ENCODE measurements at regions not wholly inside any gene's neighbourhood (a gene's known extent, or its start where the extent isn't known, plus 50 kb on each side); places are given as distances from the start of the nearest gene placed in this dataset.

GRCh38 chr10:10630782-10631181 is 386.9 kb upstream of the CELF2 start:
- no peak for DNase-seq (ENCODE audit: low spot score)

DNA sequence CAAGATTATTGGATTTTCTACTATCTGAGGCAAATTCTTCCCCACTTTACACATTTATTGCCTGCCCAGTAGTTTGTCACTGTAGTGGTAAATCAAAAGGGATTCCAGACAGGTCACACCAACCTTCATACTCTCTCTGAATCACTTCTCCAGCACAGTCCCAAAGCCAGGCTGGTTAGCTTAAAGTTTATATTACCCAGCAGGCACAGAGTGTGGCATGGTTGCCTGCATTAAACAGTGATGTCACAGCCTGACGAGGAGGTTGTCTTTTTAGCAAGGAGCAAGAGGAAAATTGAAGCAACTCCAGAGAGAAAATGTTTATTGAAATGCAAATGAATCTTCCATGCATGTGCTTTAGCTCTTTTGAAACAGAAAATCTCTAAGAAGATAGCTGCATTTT is 375.5 kb upstream of the CELF2 start:
- no peak for DNase-seq (ENCODE audit: low spot score)

DNA sequence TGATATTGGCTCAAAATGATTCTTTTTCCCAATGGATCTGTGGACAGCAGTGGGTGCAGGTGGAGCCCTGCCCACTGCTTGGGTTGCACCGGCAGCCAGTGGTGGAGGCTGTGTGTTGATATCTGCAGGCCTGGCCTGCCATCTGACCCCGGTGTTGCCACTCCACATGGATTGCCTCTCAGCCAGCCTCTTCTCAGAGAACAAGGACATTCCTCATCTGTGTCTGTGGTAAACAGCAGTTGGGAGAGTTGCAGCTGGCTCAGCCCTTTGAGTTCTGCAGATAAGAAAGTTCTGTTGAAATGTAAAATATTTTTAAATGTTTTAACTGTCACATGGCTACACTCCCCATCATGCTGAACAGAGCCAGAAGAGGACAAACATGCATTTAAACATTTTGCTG is 374.9 kb upstream of the CELF2 start:
- no peak for DNase-seq (ENCODE audit: low spot score)

- no peak for DNase-seq (ENCODE audit: low spot score)
Observed at GRCh38 chr10:10644008-10644646, 373.5 kb upstream of the CELF2 start.

DNA sequence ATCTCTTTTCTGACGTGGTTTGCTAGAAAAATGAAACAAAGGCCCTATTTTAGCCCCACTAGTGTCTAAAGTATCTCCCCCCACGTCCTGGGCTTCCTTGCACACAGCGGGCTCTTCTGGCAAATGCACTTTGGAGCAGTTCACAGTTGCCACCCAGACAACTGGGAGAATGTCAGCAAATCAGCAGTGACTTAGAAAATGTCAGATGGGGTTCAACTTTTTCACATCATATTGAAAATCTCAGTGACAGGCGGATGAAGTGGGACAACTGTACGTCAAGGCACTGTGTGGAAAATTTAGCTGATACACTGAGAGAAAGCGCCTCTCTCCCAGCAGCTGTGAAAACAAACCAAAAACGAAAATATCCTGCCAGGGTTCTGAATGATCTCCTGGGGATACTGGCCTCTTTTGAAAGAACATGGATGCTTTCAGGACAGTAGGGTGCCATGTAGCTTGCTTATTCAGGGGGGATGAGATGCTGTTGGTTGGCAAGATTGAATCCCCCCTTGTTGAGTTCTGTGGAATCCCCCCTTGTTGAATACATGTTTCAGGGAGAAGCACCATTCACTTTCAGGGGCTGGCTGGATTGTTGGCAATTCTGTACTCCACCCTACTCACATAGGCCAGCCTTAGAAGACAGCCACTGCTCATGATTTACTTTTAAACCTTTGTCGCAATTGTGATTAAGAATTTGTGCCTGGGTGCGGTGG is 372.8 kb upstream of the CELF2 start:
- no peak for DNase-seq (ENCODE audit: low spot score)

- no peak for DNase-seq (ENCODE audit: low spot score)
Observed at GRCh38 chr10:10647331-10647730, 370.3 kb upstream of the CELF2 start.

DNA sequence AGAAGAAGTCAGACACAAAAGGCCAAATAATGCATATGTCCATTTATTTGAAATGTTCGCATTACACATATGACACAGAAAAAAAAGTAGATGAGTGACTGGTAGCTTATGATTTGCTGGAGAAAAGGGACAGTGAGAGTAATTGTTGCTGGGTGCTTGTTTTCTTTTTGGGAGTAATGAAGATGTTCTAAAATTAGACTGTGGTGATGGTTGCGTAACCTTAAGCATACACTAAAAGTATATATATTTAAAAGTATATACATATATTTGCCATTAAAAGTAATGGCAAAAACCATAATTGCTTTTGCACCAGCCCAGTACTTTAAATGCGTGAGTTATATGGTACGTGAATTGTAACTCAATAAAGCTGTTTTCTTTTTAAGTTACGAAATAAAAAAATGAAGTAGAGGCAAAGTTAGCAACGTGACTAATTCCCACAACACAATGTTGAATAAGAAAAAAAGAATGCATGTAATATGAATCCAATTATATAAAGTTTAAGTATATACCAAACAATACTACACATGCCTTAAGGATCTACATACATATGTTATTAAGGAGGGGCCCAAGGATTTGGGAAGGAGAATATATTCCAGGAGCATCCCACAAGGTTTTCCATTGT is 360.4 kb upstream of the CELF2 start:
- no peak for DNase-seq (ENCODE audit: low spot score)

- no peak for DNase-seq (ENCODE audit: low spot score)
Observed at GRCh38 chr10:10658172-10658785, 359.4 kb upstream of the CELF2 start.

GRCh38 chr10:10660054-10660453 is 357.6 kb upstream of the CELF2 start:
- DNase-seq (ENCODE audit: low spot score): no peak

DNA sequence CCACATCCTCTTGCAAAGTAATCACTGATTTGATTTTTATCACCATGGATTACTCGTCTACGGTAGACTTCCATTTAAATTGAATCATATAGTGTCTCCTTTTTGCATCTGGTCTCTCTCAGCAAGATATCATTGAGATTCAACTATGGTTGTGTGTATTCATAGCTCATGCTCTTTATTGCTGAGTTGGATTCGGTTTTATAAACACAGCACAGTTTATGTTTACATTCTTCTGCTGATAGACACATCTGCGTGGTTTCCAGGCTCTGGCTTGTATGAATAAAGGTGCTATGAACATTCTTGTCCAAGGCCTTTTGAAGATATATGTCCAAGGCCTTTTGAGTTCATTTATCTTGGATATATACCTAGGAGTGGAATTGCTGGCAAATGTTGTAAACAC is 356.5 kb upstream of the CELF2 start:
- no peak for DNase-seq (ENCODE audit: low spot score)

GRCh38 chr10:10662716-10663408 is 354.8 kb upstream of the CELF2 start:
- DNase-seq (ENCODE audit: low spot score): no peak

DNA sequence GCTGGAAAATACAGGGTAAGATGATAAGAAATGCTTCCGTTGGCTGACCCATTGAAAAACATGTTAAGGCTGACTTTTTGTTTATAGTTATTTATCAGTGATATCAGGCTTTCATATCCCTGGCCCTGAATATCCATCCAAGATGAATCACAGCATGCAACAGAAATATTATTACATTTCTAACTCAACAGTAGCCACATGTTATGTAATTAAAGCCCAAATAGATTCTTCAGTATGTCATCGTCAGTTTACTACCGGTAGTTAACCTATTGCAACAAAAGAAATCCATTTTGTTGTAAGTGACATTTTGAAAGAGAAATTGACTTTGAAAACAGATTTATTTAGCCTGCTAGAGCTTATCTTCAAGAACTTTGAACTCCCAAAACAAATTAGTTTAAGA is 354.1 kb upstream of the CELF2 start:
- DNase-seq (ENCODE audit: low spot score): no peak

DNA sequence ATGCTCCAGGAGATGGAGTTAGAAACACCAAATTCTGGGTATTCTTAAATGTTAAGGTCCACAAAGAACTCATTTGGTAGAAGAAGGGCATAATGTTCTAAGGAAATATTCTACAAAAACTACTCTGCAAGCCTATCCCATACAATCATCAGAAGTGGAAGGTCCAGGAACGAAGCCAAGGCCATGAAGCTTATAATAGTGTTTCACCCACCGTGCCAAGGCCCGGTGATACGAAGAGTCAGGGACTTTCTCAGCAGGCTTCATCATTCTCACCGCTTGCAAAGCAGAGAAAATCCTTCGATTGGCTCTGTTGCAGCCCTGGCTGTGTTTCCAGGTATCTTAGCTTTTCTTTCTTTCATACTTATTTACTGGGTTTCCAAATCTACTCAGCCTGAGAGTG is 351.9 kb upstream of the CELF2 start:
- no peak for DNase-seq (ENCODE audit: low spot score)

DNA sequence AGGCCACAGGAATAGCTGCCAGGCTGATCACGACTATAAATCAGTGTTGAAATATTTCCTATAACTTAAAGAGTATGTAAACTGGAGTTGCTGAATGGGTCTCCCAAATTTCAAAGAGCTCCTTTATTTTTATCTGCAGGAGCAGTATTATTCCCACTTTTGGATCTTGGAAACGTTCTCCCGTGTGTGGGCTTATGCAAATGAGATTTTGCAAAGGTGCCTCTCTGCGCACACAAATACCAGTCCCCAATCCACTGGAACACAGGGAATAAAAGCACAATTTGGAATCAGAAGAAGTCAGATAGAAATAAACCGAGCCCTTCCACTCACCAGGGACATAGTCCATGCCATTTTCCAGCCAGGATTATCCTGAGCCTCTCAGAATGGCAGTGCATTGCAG is 350.2 kb upstream of the CELF2 start:
- no peak for DNase-seq (ENCODE audit: low spot score)

DNA sequence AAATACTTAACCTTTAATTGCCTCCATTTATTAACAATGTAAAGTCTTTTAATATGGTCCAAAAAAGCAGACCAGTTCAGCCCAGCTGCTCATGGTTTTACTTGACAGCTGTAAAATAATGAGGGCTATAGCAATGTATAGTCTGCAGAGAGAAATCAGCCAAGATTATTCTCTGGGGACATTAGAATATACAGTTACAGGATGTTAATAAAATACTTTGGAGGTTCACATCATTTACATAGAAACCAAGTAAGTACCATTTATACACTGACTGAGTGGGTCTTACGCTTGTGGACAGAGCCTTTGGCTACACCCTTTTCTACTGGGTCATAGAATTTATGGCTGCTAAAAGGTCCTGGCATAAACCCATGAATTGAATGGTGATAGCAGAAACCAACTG is 340.7 kb upstream of the CELF2 start:
- DNase-seq (ENCODE audit: low spot score): no peak

DNA sequence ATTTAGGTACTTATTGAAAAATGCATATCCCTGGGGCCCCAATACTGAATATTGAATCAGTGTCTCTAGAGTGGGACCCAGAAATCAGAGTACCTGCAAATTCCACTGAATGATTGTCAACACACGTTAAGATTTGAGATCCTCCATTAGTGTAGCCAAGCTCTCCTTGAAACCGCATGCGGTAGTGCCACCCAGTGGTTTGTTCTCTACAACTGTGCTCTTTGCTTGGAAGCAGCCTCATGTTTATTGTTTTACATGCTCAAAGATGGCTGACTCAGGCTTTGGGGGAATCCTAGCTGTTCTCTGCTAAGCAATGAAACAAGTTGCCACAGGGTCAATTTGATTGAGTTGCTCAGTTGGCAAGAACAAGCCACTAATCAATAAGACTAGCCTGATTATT is 340.2 kb upstream of the CELF2 start:
- peak; percentile 19 for DNase-seq (ENCODE audit: low spot score)

GRCh38 chr10:10680496-10680895 is 337.2 kb upstream of the CELF2 start:
- no peak for DNase-seq (ENCODE audit: low spot score)

DNA sequence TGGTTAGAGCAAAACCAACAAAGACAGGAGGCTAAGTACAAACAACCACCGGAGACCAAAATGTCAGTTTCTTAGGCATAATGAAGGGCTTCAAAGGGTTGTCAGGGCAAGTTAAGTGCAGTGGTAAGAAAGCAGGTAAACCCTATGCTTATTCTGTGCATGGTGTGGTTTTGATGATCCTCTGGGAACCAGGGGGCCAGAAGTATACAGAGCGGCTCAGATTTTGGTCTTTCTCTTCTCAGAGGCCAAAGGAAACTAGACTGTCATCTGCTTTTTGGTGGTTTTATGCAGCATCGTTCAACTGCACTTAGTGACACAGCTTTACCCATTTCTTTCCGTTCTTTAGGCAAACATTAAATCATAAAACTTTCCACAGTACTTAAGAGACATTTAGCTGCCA is 332.7 kb upstream of the CELF2 start:
- DNase-seq (ENCODE audit: low spot score): no peak

GRCh38 chr10:10685566-10685965 is 332.1 kb upstream of the CELF2 start:
- DNase-seq (ENCODE audit: low spot score): no peak

DNA sequence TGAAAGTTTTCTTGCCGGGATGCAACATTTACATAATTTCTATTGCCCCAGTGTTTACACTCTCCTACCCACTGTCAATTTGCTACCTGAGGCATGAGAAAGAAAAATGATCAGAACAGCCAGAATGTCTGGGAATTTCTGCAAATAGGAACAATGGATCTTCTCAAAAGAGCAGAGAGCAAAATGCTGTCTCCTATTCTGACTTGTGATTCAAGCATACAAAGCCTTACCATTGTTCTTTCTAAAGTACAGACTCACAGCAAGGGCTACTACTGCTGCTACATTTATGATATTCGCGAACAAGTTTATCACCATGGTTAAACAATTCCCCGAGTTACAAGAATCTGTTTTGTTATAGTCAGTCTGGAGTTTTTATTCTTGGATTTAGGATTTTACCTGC is 329.9 kb upstream of the CELF2 start:
- DNase-seq (ENCODE audit: low spot score): no peak

GRCh38 chr10:10699427-10699826 is 318.2 kb upstream of the CELF2 start:
- no peak for DNase-seq (ENCODE audit: low spot score)

GRCh38 chr10:10701084-10701611 is 316.5 kb upstream of the CELF2 start:
- no peak for DNase-seq (ENCODE audit: low spot score)
